ENCODE measurements at regions not wholly inside any gene's neighbourhood (a gene's known extent, or its start where the extent isn't known, plus 50 kb on each side); places are given as distances from the start of the nearest gene placed in this dataset.

DNA sequence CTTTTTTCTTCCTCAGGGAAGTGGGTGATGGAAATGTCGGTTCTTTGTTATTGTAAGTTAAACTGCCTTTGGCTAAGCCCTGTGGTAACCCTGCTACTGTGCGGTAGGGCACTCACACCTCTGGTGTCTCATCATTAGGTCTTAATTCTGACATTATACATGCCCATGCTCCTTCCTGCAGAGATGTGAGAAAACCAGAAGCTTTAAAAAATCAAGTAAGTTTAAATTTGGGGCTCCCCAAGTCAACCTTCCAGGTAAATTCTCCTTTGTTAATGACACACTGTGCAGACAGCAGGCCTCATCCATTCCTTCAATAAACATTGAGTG lies 155.8 kb downstream of the FAM43A start:
- TF ChIP-seq, protein P1, sequence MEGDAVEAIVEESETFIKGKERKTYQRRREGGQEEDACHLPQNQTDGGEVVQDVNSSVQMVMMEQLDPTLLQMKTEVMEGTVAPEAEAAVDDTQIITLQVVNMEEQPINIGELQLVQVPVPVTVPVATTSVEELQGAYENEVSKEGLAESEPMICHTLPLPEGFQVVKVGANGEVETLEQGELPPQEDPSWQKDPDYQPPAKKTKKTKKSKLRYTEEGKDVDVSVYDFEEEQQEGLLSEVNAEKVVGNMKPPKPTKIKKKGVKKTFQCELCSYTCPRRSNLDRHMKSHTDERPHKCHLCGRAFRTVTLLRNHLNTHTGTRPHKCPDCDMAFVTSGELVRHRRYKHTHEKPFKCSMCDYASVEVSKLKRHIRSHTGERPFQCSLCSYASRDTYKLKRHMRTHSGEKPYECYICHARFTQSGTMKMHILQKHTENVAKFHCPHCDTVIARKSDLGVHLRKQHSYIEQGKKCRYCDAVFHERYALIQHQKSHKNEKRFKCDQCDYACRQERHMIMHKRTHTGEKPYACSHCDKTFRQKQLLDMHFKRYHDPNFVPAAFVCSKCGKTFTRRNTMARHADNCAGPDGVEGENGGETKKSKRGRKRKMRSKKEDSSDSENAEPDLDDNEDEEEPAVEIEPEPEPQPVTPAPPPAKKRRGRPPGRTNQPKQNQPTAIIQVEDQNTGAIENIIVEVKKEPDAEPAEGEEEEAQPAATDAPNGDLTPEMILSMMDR (conservative IDR thresholded peaks at IDR 0.05; ENCODE audit: low read length) = no peak
- TF ChIP-seq EZH2phosphoT487 (IDR thresholded peaks at IDR 0.05; ENCODE audit: borderline replicate concordance) = no peak

Data from Loucy (cell line).